SKM-1 treated with dmso at 0.1 percent for 144 hours (cell line): ENCODE measurements at regions not wholly inside any gene's neighbourhood (a gene's known extent, or its start where the extent isn't known, plus 50 kb on each side); places are given as distances from the start of the nearest gene placed in this dataset.

Experiments
- DNase-seq: peaks from one replicate; lab custom pipeline; 2025; ENCODE audit not compliant: unreplicated experiment; lab: John Stamatoyannopoulos, UW

DNA sequence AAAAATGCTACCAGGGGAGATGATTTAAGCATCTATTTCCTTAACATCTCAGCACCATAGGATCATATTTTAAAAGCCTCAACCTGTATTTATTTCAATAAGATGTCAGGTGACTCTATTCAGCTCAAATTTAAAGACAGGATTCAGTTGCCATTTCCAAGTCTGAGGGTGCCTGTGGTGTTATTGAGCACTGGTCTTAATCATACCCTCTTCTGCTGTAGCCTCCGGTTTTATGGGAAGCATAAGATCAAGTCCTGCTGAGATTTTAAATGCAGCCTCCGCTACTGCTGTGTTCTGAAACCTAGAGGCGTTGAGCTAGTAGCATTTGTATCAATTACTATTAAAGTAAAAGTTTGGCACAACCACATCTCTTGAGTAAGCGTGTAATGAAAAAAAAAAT, 185.7 kb upstream of the NWD2 start:
- DNase-seq: no peak

DNA sequence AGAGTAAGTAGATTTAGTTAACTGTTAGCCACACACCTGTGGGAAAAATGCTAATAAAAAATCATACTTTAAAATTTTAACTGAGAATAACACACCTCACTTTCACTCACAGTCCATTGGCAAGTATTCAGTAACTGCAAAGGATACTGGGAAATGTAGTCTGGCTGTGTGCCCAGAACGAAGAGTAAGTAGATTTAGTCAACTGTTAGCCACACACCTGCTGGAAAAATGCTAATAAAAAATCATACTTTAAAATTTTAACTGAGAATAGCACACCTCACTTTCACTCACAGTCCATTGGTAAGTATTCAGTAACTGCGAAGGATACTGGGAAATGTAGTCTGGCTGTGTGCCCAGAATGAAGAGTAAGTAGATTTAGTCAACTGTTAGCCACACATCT, 178.4 kb upstream of the NWD2 start:
- no peak for DNase-seq

DNA sequence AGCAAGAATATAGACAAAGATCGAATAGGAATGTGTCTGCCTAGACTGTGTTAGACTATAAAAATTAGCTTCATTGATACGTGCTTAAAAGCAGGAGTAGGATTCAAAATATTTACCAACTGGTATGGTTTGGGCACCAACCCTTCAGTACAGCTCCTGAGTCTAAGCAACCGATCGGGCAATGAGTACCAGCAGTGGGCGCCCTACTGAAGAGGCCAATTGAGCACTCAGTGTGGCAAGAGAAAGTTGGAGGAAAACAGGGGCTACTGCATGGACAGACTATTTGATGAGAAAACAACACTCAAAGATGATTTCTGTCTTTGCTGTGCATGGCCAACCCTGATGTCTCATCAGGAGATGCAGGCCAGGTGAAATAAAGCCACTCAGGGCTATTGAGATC, 176.0 kb upstream of the NWD2 start:
- DNase-seq: no peak

DNA sequence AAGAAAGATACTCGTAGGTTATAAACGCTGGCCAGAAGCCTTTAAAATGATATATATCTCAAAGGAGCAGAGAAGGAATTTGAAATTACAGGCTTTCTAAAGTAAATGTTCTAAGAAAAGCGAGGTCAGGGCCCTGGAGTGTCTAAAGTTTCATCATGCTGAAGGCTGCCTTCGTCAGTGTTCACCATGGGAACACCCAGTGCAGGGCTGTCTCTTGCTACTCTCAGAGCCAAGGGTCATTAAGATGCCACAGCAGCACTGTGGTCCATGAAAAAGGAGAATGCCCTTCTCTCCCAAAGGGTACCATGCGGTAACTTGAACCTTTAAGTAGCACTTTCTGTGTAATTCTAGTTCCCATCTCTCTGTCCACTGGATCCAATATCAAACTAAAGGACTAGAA, 174.5 kb upstream of the NWD2 start:
- no peak for DNase-seq

GRCh38 chr4:37071576-37071975, 173.0 kb upstream of the NWD2 start:
- DNase-seq: no peak

DNA sequence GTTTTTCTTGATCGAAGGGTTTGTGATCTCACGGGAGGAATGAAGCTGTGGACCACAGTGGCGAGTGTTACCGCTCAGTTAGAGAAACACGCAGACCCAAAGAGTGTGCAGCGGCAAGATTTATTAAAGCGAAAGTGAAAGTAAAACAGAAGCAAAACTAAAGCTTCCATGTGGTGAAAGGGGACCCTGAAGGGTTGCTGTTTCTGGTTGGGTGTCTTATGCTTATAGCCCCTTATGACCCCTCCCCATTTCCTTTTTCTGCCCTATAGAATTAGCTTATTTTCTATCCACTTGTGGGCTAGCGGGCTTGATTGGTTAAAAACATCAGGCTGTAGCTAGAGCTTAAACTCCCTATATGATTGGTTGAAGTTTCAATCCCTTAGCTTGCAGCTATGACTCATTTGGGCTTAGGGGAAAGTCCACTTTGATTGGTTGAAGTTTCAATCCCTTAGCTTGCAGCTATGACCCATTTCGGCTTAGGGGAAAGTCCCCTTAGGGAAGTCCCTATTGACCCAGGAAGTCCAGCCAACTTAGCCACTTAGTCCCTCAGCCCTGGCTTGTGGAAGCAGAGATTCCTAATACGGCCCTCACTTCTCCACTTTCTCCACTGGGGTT, 171.2 kb upstream of the NWD2 start:
- no peak for DNase-seq

GRCh38 chr4:37082912-37083311, 161.6 kb upstream of the NWD2 start:
- DNase-seq: no peak

- no peak for DNase-seq
Measured at GRCh38 chr4:37095925-37096324, 148.6 kb upstream of the NWD2 start.

GRCh38 chr4:37101182-37101581, 143.4 kb upstream of the NWD2 start:
- DNase-seq: no peak

- DNase-seq: no peak
Measured at GRCh38 chr4:37101686-37102085, 142.9 kb upstream of the NWD2 start.

DNA sequence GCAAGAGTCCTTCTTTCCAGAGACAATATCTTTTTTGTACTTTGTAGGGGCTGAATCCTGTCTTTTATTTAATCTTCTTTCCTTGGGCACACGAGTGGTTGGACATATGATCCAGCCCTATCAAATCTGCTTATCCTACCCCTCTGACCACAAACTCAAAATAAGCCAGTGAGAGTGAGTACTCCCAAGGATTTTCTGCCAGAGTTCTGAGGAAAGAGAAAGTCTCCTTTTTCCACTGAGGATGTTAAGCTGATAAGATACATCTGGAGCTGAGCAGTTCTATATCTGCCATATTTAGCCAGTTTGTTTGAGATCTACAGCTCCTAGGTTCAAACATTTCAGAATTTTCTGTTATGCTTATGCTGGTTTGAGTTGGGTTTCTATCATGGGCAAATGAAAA, 134.8 kb upstream of the NWD2 start:
- DNase-seq: no peak

GRCh38 chr4:37124800-37125199, 119.7 kb upstream of the NWD2 start:
- no peak for DNase-seq

DNA sequence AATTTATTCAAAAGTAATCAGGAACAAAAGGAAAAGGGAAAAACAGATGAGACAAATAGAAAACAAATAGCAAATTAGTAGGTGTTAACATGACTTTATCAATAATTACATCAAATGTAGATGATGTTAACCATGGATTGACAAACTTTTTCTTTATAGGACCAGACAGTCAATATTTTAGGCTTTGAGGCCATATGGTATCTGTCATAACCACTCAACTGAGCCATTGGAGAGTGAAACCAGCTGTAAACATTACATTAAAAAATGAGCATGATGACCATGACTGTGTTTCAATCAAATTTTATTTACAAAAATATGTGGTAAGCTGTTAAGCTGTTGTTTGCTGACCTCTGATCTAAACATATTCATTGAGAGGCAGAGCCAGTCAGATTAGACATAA, 118.5 kb upstream of the NWD2 start:
- no peak for DNase-seq

- DNase-seq: no peak
Measured at GRCh38 chr4:37130465-37130864, 114.1 kb upstream of the NWD2 start.

DNA sequence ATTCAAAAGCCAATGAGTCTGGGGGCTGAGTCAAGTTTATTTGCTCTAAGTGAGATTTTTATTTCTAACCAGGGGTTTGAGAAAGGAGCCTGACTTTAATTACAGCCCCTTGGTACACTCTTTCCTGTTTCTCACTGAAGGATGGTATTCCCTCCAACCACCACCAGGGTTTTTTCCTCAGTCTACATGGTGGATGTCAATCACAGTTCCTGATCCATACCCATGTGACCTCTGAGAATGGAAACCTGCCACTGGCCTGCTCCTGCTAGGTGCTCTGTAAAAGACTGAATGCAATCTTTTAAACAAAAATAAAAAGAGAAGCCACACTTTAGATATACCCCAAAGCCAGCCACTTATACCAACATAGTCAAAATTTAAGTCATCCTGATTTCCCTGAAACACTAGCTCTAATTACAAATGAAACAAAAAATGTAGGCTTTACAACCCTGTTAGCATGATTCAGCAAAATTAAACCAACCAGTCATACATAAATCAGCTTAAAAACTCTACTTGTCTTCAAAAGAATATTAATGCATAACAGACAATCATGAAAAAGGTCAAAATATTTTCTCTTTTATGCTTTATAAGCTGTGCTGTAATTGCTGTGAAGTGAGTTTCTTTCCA, 112.1 kb upstream of the NWD2 start:
- DNase-seq: no peak

DNA sequence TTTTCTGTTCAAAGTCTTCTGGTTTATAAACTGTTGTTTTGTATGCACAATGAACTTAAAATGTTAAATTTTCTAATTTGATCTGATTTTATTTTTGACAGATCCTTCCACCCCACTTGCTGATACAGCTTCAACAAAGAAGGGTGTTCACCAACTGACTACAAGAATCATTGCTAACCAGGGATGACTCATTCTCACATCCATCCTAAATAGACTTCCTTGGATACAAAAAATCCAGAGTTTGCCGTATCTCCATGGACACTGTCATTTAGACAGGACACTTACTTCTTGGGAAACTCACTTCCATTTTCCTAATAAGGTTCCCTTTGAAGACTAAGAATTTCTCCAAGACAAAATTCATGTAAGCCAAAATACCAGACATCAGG, 111.6 kb upstream of the NWD2 start:
- no peak for DNase-seq

GRCh38 chr4:37138019-37138653, 106.4 kb upstream of the NWD2 start:
- no peak for DNase-seq

GRCh38 chr4:37138789-37139188, 105.8 kb upstream of the NWD2 start:
- no peak for DNase-seq

- DNase-seq: no peak
Measured at GRCh38 chr4:37139987-37140386, 104.6 kb upstream of the NWD2 start.

DNA sequence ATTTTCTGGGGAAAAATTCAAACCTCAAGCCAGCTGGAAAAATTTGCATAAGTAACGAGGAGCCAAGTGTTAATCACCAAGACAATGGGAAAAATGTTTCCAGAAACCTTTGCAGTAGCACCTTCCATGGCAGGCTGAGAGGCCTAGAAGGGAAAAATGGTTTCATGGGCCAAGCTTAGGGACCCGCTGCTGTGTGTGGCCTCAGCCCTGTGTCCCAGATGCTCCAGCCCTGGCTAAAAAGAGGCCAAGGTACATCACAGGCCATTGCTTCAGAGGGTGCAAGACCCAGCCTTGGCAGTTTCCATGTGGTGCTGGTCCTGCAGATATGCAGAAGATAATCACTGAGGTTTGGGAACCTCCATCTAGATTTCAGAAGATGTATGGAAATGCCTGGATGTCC, 98.3 kb upstream of the NWD2 start:
- DNase-seq: no peak

GRCh38 chr4:37157476-37158167, 86.9 kb upstream of the NWD2 start:
- no peak for DNase-seq

- no peak for DNase-seq
Measured at GRCh38 chr4:37160653-37161052, 83.9 kb upstream of the NWD2 start.
